ENCODE measurements at regions not wholly inside any gene's neighbourhood (a gene's known extent, or its start where the extent isn't known, plus 50 kb on each side); places are given as distances from the start of the nearest gene placed in this dataset.

DNA sequence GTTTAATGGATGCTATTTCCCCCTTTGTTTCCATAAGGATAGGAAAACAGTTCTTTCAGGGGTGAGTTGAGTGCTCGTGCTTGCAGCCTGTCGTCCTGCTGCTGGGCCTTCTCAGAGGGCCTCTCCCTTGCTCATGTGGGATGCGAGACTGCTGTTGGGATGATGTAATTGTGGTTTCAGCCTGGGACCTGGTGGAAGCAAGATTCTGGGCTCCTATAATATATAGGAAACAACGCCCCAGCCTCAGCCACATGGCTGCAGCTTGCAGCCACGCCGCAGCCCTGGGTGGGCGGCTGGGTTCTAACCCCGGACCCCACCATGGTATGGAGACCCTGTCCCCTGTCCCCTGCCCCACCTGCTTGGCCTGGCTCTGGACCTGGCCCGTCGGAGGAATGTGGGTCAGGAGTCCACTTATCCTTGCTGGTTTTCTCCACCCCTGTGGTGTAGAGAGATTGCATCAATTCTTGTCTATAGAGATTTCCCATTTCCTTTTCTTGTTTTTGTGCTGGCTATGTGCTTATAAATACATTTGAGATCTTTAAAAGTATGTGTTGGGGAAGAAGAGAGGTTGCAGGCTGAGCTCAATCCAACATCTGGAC, 357.8 kb downstream of the SIPA1L2 start:
- no peak for DNase-seq

DNA sequence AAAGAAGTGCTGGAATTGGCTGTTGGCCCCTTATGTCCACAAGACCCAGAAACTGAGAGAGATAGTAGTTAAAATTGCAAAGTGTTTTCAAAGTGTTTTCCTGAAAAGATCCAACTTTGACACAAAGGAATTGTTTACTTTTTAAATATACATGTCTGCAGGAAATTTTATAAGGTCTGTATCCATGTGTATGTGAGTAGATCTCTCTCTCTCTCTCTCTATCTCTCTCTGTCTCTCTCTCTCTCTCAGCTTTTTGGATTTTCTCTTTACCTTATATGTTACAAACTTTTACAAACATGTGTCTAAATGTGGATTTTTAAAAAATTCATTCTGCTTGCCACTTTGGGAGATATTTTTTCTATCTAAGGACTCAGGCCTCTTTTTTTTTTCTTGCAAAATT, 358.6 kb downstream of the SIPA1L2 start:
- DNase-seq: no peak

DNA sequence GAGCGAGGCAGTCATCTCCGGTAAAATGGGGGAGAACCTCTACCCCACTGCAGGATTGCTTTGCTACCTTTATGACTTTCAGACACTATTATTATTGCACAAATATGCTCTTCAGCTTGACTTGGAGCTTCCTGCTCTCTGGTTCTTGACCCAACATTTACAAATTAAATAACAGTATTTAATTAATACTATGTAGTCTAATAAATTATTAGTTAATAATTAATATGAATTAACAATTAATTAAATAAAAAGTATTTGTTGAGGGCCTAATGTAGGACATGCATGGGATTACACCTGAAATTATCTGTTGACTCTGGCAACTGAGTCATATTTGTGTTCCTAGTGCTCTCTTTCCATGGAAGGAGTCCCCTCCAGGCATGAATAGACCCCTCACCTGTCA, 359.9 kb downstream of the SIPA1L2 start:
- no peak for DNase-seq

DNA sequence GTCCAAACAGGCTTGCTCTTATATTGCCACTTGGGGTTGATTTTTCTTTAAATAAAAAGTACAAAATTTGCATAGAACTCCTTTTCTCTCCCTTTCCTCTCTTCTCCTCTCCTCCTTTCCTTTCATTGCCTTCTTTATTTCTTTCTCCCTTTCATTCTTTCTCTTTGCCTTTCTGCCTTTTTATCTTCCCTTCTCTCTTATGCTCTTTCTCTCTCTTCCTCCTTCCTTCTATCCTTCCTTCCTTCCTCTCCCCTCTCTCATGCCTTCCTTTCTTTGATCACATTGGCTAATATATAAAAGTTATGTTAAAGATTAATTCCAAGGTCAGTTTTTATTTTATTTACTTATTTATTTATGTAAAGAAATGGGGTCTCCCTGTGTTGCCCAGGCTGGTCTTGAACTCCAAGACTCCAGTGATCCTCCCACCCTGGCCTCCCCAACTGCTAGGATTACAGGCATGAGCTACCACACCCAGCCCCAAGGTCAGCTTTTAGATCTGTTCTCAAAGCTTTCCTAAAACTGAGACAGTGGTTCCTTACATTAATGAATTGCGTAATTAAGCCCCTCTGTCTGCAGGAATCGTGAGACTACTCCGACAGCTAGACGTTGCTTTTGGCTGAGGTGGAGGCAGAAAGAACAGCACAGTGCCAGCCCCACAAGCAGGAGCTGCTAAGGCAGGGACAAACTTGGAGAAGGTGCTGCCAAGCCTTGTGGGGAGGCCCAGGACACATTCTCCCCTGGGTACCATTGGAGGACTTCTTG, 361.9 kb downstream of the SIPA1L2 start:
- no peak for DNase-seq

DNA sequence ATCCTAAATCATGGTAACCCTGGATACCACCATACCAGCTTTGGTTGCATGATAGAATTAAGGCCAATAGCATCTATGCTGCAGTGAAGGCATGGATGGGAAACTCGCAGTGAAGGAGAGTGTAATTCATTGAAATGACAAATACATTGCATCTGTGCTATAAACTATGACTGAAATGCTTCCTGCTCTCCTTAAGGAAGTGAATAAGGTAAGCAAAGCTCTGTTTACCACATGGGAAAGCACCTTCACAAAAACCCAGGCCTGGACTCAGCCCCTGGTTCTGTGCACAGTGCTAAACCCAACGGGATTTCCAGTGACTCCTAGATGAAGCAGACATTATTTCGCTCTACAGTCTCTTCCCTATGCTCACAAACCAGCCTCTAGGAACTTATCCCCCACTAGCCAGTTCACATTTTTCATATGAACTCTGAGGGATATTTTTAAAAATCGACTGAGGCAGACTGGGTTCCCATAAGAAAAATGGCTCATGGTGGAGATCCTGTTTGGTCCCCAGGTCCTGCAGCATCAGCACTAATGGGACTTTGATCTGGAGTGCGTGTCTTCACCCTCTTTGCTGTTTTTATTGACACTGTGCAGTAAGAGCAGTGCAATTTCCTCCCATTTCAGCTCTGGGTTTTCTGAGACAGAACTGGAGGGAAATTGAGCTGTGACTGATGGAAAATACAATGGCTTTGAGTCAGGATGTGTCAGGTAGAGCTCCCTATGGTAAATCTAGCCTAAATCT, 362.7 kb downstream of the SIPA1L2 start:
- DNase-seq: no peak

DNA sequence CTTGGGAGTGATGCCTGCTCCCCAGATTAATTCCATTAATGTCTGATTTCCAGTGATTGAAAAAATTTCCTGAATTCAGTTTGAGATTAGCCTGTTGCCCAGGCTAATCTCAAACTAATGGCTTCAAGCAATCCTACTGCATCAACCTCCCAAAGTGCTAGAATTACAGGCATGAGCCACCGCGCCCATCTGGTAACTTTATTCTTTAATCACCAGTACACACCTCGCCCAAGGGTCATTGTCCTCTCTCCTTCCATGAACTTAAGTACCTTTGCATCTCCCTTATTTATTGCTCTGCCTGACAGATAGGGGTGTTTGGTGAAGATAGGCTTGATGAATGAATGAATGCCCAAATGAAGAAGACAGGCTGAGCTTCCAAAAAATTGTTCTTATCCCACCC, 366.5 kb downstream of the SIPA1L2 start:
- no peak for DNase-seq

DNA sequence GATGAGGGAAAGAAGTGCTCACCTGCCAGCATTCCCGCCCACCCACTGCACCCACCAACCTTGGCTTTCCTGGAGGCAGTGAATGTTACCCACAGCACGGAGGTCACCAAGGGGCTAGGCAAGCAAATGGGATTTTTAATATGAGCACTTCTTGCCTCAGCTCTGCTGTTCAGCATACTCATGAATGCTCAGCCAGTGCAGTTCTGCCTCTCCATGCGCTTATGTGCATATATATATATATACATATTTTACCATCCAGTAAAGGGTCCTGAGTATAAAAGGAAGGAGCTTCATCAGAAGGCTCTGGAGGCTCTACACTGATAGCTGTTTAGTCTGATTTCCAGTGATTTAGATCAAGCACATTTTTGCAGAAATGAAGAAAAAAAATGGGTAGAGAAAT, 366.9 kb downstream of the SIPA1L2 start:
- no peak for DNase-seq

DNA sequence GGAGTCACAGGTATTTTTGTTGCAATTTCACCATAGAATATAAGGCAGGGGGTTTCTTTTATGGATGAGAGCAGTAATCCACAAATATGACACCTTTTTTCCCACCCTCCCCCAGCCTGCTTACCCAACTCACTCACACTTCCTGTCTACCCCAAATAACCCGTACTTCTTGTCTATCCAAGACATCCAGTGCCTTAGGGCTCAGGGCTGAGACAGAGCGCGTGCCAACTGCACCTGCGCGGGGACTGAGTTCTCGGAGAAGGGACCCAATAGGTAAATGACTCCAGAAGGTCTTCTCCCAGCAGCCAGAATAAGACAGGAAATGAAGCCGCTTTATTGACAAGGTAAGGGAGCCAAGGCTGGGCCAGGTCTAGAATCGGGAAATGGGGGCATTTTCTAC, 369.1 kb downstream of the SIPA1L2 start:
- no peak for DNase-seq

DNA sequence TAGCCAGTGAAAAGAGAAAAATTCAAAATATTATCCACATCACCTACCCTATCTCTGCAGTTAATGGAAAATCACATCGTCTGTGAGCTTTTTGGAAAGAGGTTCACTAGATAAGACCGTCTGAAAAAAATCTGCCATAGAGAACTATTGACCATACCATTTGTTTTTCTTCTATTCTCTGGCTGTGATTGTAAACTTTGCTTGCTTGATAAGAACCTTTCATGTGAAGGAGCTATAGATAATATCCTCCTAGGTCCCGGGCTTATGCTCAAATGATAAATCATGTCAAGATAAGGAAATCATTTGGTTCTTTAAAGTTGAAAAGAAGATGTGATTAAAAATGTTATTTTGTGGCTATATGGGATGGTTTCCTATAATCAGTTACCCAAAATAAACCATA, 369.9 kb downstream of the SIPA1L2 start:
- no peak for DNase-seq

DNA sequence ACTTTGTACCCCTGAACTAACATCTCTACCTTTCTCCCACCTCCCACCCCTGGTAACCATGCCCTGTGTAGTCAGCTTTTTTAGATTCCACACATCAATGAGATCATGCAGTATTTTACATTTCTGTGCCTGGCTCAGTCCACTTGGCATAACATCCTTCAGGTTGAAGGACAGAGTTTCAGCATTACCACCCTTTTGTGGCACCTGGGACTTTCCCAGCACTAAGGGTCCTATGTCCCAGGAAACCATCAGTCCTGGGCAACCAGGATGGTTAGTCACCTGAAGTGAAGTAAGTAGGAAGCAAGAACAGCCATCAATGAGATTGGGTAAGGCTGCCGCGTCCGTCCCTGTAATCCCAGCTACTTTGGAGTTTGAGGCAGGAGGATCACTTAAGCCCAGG, 370.6 kb downstream of the SIPA1L2 start:
- no peak for DNase-seq

DNA sequence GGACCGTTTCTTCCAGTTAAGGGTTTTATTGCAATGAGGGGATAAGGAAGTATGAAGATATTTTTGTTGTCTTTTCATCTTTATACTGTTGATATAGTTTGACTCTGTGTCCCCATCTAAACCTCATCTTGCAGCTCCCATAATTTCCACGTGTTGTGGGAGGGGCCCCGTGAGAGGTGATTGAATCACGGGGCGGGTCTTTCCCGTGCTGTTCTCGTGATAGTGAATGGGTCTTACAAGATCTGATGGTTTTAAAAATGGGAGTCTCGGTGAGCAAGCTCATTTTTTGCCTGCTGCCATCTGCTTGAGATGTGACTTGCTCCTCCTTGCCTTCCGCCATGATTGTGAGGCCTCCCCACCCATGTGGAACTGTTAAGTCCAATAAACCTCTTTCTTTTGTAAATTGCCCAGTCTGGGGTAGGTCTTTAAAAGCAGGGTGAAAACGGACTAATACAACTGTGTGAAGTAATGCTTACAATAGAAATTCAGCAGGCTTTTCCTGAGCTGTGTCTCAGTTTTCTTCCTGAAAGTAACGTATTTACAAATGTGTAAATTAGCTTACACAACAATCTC, 377.3 kb downstream of the SIPA1L2 start:
- DNase-seq: no peak

DNA sequence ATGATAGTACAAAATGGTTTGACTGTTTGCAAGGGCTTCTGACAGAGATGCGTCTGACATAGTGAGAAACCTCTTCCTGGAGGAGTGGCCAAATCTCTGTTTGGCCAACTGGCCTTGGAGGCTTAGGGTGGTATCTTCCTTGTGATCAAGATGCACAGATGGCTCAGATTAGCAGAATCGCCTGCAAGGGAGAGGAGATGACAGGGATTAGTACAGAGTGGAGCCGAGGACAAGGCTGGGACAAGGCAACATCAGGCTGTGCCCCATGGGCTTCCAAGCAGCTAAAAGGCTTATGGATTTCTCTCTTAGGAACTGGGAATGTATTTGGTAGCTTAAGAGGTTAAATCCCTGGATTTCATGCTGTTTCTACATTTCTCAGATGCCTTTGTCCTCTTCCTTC, 379.1 kb downstream of the SIPA1L2 start:
- DNase-seq: no peak

DNA sequence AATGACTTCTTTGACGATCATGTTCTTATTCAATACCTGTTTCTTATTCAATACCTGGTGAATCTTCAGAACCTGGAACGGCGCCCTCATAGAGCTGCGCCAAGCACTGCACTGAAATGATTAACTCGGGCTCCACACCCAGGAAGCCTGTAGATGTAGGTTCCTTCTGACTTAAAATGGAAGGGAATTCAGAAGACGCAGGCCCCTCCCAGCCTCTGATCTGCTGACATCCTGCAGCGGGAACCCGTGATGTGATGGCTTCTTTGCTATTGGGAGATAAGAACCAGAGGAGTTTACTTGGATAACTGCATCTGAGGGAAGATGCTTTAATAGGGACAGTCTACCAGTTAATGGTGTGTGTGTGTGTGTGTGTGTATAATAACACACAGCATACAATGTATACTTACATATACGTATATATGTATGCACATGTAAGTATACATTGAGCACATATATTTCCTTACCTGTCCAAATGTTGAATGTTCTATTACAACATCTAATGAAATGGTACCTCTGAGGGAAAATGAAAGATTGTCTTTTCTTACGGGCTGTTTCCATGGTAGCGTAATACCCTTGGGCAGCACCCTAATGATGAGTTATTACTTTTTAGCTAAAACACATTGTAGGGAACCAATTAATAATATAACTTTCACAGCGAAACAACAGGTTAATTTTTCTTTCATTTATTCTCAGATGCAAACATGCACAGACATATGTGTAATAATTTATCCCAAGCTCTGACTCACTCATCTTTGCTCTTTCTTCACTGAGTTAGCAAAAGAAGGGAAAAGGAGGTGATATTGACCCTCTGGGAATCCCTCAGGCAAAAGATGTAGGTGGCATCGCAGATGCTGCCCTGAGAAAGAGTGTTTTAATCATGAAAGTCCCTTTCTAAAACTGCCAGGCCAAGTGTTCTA, 379.8 kb downstream of the SIPA1L2 start:
- DNase-seq: no peak

DNA sequence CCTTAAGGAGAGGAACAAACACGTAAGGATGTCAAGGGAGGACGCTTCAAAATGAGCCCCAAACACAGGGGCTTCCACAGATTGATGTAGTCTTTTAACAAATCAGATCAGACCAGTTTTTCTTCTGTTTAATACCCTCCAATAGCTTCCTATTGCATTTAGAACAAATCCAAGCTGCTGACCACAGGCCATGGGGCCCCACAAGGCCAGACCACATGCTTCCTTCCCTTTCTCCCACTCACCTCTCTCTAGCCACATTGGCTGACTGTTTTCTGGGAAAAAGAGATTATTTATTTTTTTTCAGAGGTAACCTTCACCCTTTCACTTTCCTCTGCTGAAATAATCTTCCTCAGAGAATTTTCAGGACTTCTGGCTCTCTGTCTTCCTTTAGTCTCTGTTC, 380.6 kb downstream of the SIPA1L2 start:
- DNase-seq: no peak

DNA sequence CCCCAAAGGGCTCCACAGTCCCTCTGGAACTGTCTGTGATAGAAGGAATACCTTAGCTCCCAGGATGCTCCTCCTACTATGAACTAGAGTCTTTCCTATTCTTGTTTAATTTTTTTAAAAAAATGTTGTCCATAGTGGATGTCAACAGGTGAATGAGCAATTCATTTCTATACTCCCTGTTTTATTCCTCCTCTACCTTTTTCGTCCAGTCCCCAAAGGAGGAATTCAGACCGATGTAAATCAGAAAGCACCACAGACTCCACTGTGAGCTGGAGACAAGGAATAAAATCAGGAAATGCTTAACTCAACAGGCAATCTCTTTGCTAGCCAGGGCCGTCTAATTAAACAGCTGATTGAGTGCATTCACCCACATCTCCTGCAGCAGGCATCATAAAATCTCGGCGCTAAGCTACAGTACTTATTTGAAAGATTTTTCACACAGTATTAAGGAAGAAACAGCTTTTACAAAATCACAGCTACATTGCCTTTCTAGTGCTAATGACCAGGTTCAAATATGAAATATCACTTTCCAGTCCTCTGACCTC, 381.6 kb downstream of the SIPA1L2 start:
- DNase-seq: no peak

DNA sequence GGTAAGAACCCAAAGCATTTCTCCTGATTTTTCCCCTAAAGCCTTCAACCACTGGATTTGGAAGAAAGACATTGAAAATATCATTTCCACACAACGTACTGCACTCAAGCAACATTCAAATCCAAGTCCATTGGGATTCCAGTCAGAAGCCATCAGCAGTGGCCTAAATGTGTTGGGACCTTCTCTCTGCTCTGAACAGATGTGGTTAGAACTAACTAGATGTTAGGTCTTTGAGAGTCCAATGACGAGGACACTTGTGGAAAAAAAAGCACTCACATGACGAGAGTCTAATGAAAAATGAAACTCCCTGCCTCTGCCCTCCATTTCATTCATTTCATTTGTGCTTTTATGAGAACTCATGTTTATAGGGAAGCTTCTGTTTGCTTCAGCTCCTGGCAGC, 382.3 kb downstream of the SIPA1L2 start:
- DNase-seq: no peak

DNA sequence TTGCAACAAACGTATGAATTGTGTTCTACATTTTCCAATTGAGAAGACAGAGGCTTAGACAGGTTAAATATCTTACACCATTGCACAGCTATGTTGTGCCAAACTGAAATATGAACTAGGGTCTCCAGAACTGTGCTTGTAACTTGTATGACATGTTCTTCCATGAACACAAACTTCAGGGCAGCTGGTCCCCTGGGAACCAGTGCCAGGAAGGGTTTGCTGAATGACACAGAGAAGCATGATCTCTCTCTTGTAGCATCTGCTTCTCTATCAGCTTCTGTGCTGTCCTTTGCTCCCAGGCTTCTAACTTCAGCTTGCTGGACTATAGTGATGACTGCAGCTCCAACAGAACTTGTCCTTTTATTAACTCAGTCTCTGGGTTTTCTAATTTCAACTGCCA, 385.5 kb downstream of the SIPA1L2 start:
- no peak for DNase-seq

DNA sequence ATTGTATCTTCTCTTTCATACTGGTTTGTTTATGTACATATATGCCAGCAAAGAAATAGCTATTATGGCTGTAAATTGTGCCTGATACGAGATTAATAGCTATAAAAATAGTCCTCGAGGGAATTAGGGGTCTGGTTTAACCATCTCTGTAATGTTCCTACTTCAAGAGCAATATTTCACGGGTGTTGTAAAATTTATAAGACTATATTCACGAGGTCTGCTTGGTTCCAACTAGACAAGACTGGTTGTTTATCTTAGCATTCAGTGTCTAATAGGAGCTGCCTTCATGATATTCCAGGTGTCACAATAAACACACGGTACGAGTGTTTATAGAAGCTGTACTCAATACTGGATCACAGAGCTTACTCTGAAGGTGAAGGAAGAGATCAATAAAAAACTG, 389.9 kb downstream of the SIPA1L2 start:
- no peak for DNase-seq

DNA sequence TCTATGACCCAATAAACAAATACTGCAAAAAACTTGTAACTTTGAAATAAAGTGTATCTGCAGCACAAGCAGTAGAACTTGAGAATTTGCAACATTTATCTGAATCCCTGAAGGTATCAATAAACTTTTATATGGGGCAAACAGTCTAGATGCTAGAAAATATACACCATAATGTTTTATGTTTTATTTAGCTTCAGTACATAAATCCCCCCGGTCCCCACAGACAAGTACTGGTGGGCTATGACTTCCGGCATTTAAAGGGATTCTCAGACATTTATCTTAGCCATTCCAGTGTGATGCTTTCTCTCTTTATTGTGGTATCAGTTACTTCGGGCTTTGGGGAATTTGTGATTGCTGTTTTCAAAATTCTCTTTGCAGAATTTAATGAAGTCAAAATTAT, 390.4 kb downstream of the SIPA1L2 start:
- no peak for DNase-seq

DNA sequence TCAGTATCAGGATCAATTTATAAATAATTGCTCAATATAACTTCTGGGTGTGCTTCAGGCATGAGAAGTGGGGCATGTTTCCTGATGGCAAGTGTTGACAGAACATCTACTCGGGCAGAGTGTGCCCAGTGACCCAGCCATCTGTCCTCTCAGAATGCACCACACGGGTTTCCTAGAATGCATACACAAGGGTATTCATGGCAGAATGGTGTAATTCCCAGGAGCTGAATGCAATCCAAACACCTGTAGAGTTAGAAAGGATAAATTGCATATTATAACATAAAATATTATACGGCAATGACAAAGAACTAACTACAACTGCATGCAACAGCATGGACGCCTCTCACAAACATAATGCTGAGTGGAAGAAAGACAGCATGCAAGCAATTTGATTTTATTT, 391.9 kb downstream of the SIPA1L2 start:
- DNase-seq: no peak

DNA sequence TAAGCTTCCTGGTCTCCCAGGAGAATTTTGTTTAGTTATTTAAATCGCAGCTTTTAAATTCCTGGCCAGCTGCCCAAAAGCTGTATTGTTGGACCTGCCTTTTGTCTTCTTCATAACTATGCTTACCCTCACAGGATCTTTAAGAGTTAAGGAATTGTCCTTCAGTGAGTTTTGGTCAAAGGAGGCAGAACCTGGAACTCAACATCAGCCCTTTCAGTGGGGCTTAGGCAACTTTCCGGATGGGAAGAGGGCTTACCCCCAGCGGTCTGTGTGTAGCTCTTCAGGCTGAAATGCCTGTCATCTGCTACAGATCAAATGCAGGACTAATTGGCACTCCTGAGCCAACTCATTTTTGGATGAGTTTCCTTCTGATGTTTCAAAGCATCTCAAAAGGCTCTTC, 402.6 kb downstream of the SIPA1L2 start:
- no peak for DNase-seq

DNA sequence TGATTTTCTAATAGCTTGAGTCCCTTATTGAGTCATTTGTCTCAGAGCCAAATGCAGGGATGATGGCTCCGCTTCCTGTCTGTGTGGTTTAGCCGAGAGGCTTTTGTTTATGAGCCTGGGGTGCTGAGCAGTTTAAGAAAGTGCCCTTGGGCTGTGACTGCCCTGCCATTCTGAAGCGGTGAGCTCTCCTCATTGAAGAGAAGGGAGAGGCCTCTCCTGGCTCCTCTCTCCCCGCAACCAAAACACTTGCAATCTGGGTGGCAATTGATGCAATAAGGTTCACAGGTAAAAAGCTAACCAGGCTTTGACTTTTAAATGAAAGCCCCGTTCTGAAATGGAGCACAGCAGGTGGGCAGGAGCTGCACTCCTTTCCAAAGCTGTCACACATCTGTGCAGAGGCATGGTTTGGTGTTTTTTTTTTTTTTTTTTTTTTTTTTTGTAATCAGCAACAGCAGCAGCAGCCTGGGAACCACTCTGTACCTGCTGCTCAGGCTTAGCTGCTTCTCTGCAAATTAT, 403.7 kb downstream of the SIPA1L2 start:
- DNase-seq: peak; percentile 29

Measured in amniotic stem cell (primary cell).